ENCODE measurements at regions not wholly inside any gene's neighbourhood (a gene's known extent, or its start where the extent isn't known, plus 50 kb on each side); places are given as distances from the start of the nearest gene placed in this dataset.

GRCh38 chr6:43910149-43910637 lies 140.2 kb downstream of the VEGFA start:
- TF ChIP-seq CTCF (IDR thresholded peaks at IDR 0.05) (no peak), POLR2A (IDR thresholded peaks at IDR 0.05) (no peak)
